ENCODE measurements at regions not wholly inside any gene's neighbourhood (a gene's known extent, or its start where the extent isn't known, plus 50 kb on each side); places are given as distances from the start of the nearest gene placed in this dataset.

DNA sequence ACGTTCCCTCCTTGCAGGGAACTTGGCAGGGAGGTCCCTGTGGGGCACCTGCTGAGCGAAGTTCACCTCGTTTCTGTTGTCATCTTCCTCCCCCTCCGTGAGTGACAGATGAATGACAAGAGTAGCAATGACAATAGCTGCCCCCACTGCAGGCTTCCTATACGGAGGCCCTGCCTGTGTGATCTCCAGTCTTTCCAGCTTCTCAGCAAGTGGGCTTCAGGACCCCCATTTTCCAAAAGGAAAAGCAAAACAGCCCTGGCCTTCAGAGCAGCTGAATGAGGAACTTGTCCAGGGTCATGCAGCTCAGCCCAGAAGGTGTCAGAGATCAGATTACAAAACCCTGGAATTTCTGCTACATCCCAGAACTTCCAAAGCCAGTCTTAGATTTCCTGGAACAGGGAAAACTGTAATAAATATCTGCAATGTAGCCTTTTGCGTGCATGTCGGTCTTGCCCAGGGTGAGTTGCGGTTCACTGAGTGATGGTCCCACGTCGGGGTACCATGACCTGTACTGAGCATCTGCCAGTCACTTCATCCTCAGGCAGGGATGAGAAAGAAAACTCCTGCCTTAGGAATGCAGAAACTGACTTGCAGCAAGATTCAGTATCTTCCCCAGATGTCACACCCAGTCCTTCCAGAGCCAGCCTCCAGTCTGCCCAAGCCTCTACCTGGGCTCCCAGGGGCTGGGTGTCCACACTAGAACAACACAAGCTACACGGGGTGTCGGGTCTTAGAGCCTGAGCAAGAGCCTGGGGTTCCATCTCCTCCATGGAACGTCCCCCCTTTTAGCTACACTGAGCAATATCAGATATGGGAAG is 1457.0 kb downstream of the BRD1 start:
- no peak for DNase-seq (ENCODE audit: low read depth, low spot score)

DNA sequence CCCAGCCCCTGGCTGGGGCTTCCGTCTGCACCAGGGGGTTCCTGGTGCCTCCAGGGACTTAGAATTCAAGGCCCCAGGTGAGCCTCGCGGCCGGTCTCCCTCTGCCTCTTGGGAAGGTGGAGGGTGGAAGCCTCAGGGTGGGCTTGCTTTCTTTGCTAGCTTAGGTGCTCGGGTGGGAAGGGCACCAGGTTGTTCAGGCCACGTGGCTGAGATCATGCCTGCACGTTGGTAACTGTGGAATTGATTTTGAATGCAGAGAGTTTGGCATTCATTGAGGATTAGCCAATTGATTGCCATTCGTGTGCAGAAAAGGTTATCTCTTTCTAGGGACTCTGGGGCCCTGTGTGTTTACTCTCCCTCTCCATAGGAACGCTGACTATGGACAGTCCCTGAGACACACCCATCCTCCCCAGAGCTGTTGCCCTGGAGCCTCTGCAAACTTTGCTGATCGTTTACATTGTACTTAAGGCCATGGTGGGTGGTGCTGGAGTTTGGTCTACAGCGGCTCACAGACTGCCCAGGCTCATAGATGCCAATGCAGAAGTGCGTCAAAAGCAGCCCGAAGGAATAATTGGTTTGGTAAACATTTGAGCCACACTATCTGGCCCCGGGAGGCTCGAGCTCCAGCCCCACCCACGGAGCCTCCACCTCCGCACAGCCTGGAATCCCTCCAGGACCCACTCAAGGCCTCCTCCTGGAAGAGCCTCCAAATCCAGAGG is 1457.7 kb downstream of the BRD1 start:
- DNase-seq (ENCODE audit: low read depth, low spot score), result no peak

DNA sequence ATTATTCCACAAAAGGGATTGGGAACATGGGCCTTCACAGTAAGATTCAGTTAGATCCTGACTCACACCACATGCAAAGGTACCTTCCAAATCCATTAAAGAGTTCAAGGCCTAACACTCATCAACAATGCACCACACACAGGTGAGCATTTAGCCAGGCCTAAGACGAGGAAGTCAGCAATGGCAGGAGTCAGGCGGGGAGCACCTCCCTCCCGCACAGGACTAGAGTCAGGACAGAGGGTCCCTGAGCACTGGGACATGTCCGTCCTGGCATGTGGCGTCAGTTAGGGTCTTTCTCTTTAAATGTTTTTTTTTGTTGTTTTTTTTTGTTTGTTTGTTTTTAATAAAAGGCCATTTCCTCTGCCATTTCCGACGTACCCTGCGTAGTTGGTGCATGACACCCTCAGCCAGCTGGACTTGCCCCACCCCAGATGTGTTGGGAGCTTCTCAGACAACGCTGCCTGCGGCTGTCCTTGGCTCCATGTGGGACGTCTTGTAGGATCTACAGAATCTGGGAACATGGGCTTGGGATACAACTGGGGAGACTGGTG is 1458.6 kb downstream of the BRD1 start:
- DNase-seq (ENCODE audit: low read depth, low spot score), result no peak

DNA sequence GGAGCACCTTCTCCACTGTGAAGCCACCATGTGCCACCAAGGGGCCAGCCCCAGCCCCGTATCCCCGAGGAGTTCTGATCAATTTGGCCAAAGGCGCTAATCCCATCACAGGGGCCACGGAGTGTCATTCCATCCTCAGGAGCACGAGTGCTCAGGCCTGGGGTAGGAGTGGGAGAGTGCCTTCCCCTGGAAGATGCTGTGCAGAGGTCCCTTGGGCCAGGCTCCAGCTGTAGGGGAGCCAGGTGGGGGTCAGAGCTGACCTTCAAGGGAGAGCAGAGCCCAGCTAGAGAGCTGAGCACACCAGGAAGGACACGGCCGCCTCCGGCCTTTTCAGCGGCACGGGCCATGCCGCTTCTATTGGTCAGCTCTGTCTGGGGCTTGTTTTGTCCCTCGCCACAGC is 1459.9 kb downstream of the BRD1 start:
- DNase-seq (ENCODE audit: low read depth, low spot score), result no peak

DNA sequence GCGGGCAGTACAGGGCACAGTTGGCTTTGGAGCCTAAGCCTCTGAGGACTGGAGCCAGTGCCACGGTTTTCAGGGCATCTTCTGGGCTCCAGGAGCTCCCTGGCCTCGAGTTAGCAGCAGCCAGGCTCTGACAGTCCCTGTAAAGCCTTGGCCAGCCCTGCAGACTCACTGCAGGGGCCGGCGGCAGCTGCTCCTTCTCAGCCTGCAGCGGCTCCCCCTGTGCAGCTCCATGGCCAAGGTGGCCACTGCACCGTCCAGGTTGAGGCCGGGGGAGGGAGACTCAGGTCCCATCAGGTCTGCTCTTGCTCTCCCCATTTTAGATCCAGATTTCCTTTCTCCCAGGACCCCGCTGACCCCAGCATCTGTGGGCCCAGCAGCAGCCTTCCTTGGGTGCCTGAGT is 1461.1 kb downstream of the BRD1 start:
- no peak for DNase-seq (ENCODE audit: low read depth, low spot score)

DNA sequence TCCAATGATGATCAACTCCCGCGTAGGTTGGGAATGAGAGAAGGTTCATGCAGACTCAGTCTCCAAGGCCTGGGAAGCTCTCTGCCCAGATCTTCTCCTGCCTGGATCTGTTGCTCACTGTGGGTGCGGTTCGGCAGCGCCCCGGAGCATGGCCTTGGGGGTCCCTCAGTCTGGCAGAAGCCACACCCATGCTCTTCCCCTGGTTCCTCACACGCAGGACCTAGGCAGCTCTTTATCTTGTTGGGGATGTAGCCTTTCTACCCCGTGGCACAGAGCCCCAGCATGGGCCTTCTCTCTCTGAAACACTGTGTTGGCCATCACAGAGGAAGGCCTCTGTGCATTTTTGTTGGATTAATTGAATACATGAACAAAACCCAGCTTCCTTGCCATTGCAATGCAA is 1461.6 kb downstream of the BRD1 start:
- no peak for DNase-seq (ENCODE audit: low read depth, low spot score)

DNA sequence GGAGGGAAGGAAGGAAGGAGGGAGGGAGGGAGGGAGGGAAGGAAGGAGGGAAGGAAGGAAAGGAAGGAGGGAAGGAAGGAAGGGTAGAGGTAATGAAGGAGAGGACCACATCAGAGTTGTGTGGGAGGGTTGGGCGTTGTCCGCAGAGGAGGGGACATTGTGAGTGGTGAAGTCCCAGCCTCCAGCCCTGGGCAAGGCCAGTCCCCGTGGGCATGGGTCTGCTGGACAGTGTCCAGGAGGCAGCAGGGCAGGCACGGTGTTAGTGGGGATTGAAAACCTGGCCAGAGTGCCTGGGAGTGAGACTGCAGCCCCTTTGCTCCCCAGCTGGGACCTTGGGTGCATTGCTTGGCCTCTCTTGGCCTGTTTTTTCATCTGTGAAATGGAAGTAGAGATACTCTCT is 1462.3 kb downstream of the BRD1 start:
- DNase-seq (ENCODE audit: low read depth, low spot score), result no peak

DNA sequence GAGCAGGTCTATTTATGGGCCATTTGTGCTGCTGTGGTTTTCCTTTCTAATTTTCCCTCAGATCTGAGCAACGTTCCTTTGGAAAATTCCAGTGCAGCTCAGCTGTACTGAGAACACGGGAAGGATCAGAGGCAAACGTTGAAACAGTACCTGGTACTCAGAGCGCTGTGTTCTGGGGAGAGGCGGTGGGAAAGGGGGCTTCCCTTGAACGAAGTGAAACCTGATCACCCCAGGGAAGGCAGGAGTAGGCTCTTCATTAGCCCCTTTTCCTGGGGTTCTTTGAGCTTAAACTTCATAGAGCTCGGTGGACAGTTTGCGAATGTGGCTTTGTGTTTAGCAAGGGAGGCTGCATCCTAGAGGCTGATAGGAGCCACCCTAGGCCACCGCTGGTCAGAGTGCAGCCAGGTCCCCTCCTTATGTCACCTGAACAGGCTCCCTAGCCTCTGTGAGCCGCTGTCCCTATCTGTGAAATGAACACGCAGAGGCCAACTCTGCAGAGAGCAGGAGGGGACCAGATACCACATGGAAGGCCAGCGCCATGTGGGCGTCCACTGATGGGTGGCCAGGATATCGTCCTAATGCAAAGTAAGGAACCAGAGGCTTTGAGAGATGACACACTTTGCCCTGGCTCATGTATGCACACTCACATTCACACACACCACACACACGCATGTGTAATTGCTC is 1464.8 kb downstream of the BRD1 start:
- DNase-seq (ENCODE audit: low read depth, low spot score), result no peak

DNA sequence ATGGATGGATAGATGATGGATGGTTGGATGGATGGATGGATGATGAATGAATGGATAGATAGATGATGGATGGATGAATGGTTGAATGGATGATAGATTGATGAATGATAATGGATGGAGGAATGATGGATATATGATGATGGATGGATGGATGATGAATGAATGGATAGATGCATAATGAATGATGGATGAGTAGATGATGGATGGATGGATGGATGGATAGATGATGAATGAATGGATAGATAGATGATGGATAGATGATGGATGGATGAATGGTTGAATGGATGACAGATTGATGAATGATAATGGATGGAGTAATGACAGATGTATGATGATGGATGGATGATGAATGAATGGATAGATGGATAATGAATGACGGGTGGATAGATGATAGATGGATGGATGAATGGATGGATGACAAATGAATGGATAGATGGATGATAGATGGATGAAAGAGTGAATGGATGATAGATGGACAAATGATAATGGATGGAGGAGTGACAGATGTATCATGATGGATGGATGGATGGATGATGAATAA is 1466.5 kb downstream of the BRD1 start:
- no peak for DNase-seq (ENCODE audit: low read depth, low spot score)

DNA sequence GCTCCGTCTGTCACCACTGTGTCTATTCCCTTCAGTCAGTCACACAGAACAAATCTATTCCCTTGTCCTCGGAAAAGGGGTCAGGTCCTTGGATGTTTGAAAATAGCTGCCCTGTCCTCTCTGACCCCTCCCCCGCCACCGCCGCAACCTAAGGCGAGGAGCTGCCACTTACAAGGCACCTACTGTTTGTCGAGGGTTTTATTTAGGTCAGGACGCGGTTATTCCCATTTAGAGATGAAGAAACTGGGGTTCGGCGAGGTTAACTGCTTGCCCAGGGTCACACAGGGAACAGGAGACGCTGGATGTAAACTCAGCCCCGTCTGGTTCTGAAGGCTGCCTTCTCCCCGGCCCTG is 1468.1 kb downstream of the BRD1 start:
- DNase-seq (ENCODE audit: low read depth, low spot score), result no peak

DNA sequence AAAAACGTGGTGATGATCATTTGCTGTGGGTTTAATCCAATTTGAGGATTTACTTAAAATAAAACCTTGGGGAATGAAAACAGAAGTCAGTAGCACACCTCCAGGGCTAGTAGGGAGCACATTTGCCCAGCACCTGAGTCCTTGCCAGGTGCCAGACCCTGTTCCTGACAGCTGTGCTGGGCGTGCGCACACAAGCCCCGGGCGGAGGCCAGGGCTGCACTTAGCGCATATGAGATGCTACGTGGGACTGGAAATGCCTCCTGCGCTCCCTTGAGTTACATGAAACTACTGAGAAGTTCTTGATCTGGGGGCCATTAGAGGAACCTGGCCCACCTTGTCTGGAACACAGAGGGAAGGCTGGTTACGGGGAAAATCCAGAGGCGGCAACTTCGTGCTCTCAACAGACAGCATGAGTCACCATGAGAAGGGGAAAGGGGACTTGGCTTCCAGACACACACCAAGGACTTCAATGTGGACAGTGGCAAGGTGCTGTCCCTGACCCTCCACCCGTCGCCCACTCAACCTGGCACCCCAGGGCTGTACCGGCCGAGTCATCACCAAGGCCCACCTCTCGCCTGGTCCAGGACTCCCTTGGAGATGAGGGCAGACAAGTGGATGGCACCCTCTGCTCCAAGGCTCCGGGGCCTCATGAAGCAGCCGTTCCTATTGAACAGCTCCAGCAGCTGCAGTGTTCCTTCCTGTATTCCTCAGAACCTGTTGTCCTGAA is 1468.6 kb downstream of the BRD1 start:
- no peak for DNase-seq (ENCODE audit: low read depth, low spot score)

DNA sequence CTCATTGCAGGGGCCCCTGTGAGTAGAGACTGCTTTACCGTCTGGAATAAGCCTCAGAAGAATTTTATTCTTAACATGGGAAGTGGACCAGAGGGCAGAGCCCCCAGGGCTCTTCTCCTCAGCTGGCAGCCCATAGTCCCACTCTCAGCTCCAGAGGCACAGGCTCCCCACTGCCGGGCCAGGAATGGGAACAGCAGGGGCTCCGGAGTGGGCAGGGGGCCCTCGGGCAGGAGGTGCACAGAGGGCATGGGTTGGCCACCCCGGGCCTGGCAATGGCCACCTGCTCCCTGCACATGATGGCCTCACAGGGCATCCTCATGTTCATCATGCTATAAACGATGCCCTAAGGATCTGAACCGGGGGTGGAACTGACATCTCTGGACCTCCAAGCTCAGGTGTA is 1469.7 kb downstream of the BRD1 start:
- DNase-seq (ENCODE audit: low read depth, low spot score), result no peak

DNA sequence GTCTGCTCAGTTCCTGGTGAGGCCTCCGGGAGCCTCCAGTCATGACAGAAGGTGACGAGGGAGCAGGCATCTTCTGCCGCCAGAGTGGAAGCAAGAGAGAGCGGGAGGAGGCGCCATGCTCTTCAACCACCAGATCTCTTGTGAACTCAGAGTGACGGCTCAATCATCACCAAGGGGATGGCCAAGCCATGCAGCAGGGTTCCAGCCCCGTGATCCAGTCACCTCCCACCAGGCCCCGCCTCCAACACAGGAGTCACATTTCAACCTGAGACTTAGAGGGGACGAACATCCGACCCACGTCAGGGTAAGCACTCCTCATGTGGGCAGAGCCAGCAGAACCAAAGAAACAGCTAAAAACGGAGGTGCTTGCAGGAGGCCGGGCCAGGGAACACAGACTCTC is 1470.5 kb downstream of the BRD1 start:
- no peak for DNase-seq (ENCODE audit: low read depth, low spot score)

DNA sequence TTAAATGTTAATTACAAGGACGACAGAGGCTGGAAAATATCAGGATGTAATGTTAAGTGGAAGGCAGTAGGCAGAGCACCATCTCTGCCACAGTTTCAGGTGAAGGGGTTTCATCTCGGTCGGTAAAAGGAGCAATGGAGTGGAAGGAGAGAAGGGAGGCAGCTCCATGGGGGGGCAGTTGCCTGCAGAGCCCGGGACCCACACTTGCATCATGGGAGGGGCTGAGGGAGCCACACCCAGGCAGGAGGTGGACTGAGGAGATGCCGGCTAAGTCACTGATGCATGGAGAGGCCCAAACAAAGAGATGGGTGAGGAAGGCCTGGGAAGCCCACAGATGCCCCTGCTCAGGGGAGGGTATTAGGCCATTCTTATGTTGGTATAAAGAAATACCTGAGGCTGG is 1470.9 kb downstream of the BRD1 start:
- no peak for DNase-seq (ENCODE audit: low read depth, low spot score)

DNA sequence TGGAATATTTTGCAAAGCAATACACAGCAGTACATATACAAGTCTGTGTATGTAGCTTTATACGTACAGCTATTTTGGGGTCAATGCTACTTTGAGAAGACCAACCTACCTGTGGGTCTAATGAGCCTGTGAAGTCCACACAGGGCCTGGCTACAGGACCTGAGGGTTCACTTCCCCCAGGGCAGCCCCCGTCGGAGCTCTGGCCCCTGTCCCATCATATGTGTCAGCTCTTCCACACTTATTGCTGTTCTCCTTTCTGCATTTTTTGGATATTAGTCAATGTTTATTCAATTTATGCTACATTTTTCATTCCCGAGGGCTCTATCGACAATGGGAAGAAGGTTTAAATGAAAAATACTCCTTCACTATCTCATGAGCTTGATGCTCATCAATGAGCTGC is 1473.6 kb downstream of the BRD1 start:
- DNase-seq (ENCODE audit: low read depth, low spot score), result no peak

DNA sequence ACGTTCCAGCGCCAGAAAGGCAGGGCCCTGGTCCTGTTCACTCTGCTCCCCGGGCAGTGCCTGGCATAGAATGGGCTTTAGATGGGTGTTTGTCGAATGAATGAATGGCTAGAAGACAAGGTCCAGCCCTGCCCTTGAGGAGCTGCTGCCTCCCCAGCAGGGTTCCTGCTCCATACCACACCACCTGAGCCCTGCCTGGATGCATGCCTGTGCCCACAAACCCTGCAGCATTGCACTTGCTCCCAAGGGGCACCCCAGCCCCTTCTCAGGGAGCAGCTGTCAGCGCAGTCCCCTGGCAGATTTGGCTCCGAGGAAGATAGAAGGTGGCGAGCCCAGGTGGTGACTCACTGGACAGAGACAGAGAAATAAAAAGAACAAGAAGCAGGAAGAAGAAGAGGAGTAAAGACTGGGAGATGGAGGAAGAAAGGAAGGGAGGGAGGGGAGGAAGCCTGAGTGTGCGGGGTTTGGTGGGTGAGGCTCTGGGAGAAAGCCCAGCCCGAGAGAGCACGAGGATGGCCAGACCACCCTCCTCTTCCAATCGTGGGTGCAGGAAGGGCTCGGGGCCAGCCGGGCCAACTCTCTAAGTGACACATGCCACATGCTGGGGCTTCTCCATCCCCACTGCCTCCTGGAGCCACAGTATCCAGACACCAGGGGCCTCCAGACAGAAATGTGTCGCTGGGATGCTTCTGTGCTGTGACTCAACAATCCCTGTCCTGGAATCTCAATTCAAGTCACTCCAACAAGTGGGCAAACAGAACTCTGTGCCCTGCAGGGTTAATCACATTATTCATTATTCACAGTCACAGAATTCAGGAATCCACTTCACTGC is 1474.3 kb downstream of the BRD1 start:
- DNase-seq (ENCODE audit: low read depth, low spot score), result no peak

DNA sequence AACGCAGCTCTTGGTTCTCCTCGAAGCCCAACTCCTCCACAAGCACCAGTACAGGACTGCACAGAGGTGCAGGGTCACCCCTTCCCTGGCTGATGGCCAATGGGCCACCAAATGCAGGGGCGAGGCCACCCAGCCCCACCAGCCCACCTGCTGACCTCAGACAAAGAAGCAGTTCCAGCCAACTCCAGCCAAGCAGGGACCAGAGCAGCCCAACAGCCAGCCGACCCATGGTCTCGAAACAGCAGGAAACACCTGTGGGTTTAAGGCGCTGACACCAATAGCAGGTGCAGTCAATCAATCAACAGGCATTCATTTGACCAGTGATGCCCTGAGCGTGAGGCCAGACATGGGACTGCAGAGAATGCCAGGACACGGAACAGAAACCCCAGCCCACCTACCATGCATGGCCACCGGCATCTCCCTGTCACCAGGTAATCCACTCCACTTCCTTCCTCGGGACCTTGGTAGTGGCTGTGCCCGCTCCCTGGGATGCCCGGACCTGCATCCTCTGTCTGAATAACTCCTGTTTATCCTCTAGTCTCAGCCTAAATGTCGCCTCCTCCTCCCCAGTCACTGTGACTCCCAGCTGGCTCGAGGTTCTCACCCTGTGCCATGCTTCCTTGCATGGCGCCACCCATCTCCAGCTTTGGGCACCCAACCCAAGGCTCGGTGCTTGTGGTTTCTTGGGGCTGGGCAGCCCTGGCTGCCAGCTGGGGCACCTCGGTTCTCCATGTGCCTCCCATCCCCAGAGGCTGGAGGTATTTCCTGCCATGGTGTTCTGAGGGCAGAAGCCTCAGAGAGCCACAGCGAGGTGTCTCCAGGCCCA is 1475.4 kb downstream of the BRD1 start:
- DNase-seq (ENCODE audit: low read depth, low spot score), result no peak

DNA sequence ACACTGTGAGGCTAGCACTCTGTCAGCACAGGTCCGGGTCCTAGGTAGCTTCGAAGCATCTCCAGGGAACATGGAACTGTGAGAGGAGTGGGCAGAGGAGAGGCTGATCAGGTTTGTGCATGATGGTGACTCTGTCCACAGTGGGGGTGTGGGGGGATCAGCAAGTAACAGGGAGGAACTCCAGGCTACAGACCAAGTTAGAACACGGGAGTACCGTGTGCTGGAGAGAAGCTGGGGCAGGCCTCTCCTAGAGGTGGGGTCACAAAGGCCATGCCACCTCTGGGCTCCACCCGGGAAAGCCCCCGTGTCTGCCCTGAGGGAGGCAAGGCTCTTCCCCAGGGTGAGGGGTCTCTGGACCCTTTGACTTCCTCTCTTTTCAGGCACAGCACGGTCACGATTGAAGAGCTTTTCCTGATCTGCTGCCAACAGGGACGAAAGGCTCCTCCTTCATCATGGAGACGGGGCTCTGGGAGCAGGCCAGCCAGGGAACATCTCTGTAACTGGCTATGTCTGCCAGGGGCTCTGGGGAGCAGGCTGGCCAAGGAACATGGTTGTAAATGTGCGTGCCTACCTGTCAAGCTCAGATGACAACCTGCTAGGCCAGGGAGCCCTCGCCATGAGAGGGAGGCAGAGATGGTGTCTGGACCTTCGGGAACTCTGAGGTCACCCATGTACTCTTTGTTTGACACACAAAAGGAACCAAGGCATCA is 1476.1 kb downstream of the BRD1 start:
- DNase-seq (ENCODE audit: low read depth, low spot score), result no peak

DNA sequence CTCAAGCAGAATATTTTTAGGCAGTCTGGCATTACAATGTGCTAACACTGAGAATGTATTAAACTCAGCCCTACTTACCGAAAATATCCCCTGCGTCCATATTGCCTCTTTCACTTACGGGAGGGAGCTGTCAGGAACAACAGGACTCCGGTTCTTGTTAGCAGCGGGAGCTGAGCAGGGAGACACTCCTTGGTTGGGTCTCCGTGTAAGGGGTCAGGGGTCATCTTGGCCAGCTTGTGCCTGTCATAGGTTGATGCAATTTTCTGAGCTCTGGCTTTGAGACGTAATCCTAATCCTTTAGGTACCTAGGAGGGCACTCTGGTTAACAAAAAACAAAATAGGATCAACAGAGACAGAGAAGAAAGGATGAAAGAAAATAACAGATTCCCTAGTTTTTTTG is 1477.2 kb downstream of the BRD1 start:
- no peak for DNase-seq (ENCODE audit: low read depth, low spot score)
